GM11168 (cell line): ENCODE measurements at regions not wholly inside any gene's neighbourhood (a gene's known extent, or its start where the extent isn't known, plus 50 kb on each side); places are given as distances from the start of the nearest gene placed in this dataset.

Experiments
- in situ Hi-C: fragments of 300-500 bp; cut with MboI; formaldehyde crosslinking; loops from one replicate; pipeline ENCODE4 v1.12.0; 2022; ENCODE audit warnings: low sequenced_read_pairs; ENCODE audit not compliant: unreplicated experiment

GRCh38 chr3:153426344-153426743, 264.3 kb downstream of the RAP2B start:
- in situ Hi-C loops, result no loop called here

- in situ Hi-C loops, result no loop called here
Observed at GRCh38 chr3:153426803-153427202, 264.8 kb downstream of the RAP2B start.

GRCh38 chr3:153429821-153430220, 267.8 kb downstream of the RAP2B start:
- in situ Hi-C loops, result no loop called here

DNA sequence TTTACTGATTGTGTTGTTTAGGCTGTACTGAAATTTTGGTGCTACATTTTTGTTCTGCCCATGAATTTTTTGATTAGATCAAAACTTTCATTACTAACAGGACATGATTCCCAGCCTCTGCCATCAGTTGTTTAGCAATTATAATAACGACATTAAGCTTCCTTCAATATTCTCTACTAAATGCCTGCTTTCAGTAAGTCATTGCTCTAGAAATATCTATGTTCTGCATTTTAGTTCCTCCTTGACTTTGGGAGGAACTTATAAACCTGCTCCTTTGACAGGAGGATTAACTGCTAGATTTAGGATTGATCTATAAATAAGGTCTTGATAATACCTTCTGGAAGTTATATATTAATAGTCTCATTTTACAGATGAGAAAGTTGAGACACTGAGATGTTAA, 269.1 kb downstream of the RAP2B start:
- in situ Hi-C loops, result no loop called here

GRCh38 chr3:153437666-153438065, 275.6 kb downstream of the RAP2B start:
- in situ Hi-C loops, result no loop called here

- in situ Hi-C loops, result no loop called here
Observed at GRCh38 chr3:153438271-153438670, 276.2 kb downstream of the RAP2B start.

GRCh38 chr3:153439780-153440179, 277.8 kb downstream of the RAP2B start:
- in situ Hi-C loops, result no loop called here

- in situ Hi-C loops, result no loop called here
Observed at GRCh38 chr3:153440311-153440710, 278.3 kb downstream of the RAP2B start.

DNA sequence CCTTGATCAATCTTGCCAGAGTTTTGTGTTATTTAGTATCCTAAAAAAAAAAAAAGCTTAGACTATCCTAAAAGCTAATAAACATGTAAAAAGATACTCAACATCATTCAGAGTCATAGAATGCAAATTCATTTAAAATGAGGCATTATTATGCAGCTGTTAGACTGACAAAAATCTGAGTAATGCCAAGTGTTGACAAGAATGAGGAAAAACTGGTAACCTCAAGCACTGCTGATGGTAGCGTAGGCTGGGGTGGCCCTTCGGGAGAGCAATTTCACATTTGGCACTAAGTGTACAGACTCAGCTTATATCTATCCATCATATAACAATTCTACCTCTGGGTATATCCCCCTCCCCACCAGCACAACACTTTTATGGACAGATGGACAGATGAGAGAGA, 280.4 kb downstream of the RAP2B start:
- in situ Hi-C loops, result no loop called here

DNA sequence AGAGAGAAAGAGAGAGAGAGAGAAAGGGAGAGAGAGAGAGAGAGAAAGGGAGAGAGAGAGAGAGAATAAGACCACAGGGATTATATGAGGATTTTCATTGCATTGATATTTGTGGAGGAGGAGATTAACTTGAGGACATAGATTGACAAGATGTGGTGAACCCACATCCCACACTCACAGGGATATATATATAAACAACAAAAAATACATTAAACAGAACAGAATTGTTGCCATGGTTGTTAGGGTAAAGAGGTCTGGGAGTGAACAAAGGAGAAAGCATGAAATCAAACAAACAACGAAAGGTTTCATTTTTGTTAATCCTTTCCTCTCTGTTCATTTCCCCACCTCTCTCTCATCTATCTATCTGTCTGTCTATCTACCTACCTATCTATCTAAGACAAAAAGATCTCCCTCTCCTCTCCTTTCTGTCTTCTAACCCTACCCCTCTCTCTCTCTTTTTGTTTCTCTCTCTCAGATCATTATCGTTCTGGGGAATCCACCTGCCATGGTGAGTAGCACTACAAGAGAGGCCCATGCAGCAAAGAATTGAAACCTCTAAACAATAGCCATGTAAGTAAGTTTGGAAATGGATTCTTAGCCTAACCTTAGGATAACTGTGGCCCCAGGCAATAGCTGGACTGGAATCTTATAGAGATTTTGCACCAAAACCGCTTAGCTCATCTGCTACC, 280.9 kb downstream of the RAP2B start:
- in situ Hi-C loops, result no loop called here

GRCh38 chr3:153443961-153444360, 281.9 kb downstream of the RAP2B start:
- in situ Hi-C loops, result no loop called here

- in situ Hi-C loops, result no loop called here
Observed at GRCh38 chr3:153445817-153446216, 283.8 kb downstream of the RAP2B start.

- in situ Hi-C loops, result no loop called here
Observed at GRCh38 chr3:153448151-153448829, 286.3 kb downstream of the RAP2B start.

DNA sequence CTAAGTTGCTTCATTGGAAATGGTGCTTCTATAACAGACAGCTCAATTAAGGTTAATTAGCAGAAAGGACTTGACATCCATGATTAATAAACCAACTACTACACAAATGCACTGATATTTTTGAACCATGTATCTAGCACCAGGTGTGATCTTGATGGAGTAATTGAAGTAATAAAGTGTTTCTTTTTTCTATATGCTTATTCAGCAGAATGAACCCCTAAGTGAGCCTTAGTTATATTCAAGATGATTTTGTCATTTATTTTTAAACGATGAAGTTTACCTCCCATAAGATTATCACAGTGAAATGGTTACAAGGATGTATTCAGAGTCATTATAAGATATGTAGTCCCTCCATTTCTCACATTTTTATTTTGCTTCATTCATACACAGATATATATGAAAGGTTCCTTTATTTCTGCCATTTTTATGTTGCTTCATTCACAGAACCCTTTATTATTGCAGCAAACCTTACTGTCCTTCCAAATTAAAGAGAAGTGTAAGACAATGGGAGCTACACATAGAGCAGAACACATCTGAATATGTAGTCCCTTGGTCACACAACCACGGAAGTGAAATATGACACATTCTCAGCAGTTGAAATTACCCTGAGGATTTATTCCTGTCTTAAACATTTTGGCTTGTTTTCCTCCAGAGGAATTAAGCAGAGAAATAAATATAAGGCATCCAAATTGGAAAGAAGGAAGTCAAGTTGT, 295.0 kb downstream of the RAP2B start:
- in situ Hi-C loops, result no loop called here

DNA sequence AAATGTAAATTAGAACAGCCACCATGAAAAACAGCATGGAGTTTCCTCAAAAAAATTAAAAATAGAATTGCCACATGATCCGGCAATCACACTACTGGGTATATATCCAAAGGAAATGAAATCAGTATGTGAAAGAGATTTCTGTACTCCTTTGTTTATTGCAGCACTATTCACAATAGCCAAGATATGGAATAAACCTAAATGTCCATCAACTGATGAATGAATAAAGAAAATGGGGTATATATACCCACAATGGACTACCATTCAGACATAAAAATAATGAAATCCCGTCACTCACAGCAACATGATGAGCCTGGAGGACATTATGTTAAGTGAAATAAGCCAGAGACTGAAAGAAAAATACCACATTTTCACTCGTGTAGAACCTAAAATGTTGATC, 296.9 kb downstream of the RAP2B start:
- in situ Hi-C loops, result no loop called here

GRCh38 chr3:153462545-153462944, 300.5 kb downstream of the RAP2B start:
- in situ Hi-C loops, result no loop called here

- in situ Hi-C loops, result no loop called here
Observed at GRCh38 chr3:153463895-153464294, 301.9 kb downstream of the RAP2B start.

DNA sequence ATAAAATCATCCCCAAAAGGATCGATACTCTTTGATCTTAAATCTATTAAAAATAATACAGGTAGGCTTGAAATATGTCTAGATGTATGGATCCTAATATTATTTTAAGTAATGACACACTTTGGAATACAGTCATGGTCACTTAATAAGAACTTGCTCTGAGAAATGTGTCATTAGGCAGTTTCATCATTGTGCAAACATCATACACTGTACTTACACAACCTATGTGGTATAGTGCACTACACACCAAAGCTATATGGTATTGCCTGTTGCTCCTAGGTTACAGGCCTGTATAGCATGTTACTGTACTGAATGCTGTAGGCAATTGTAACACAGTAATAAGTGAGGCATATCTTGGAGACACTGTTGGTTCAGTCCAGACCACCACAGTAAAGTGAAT, 307.1 kb downstream of the RAP2B start:
- in situ Hi-C loops, result no loop called here

- in situ Hi-C loops, result no loop called here
Observed at GRCh38 chr3:153484842-153485241, 322.8 kb downstream of the RAP2B start.

DNA sequence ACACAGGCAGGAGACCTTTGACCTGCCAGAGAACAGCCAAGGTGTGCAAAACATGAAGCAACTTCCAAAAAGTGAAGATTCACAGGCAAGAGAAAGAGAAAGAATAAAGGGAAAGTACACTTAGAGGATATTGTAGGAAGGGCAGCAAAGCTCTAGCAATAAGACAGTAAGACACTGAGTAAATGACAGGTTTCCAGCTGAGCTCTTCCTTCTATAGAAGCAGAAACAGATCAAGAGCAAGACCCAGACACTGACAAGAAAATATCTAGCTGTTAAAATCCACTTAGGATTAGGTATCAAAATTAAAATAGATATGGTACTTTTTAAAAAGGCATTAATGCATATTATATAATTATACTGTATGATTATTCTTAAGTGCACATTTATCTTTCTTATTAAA, 333.4 kb downstream of the RAP2B start:
- in situ Hi-C loops, result no loop called here

DNA sequence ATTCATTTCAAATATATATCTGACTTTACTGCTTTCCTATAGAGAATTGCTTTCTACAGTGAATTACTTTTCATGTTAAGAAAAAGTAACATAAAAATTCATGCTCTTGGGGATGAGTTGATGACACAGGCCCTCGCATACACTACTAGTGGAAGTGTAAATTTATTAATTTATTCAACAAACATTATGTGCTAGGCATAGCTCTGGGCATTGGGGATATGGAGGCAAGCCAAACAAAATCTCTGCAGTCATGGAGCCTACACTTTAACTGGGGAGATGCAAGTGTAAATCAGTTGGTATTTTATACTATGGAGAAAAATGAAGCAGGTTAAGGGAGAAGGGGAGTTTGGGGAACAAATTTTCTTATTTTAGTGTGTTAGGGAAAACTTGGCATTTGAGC, 340.7 kb downstream of the RAP2B start:
- in situ Hi-C loops, result no loop called here
